Endothelial cell of umbilical vein (primary cell): ENCODE measurements at regions not wholly inside any gene's neighbourhood (a gene's known extent, or its start where the extent isn't known, plus 50 kb on each side); places are given as distances from the start of the nearest gene placed in this dataset.

Experiments used
- BruUV-seq: library from RNA; stranded (reverse); fragments of 400-500 nt; replicated peaks from 2 replicates; lab custom pipeline; 2021; lab: Mats Ljungman, UMichigan
- CTCF ChIA-PET: fragments of 300-600, 350-600 bp; sonication (Branson Sonifier 250); formaldehyde crosslinking; loops from one replicate; lab custom pipeline; 2021; ENCODE audit warnings: antibody characterized with exemption, inconsistent platforms; lab: Charles Lee
- POLR2A ChIA-PET: fragments of 300-600, 350-600 bp; sonication (Branson Sonifier 250); formaldehyde crosslinking; loops from one replicate; lab custom pipeline; 2021; ENCODE audit warnings: antibody characterized with exemption, inconsistent platforms; lab: Charles Lee
- DNase-seq: peaks from one replicate; pipeline ENCODE4 v3.0.0-alpha.2; 2011; ENCODE audit warnings: low read depth, low spot score
- FAIRE-seq: peaks from 2 replicates; lab custom pipeline; 2011; peaks lifted over from hg19 to GRCh38; lab: Jason Lieb, UNC
- H2AFZ ChIP-seq: 2 replicates; pipeline ENCODE4 v1.6.0; 2012; ENCODE audit warnings: low read depth, low read length, control low read depth, inconsistent platforms
- H3K27ac ChIP-seq: 2 replicates; pipeline ENCODE4 v1.5.1; 2011; ENCODE audit warnings: low read depth, mild to moderate bottlenecking, control low read depth, low read length, moderate library complexity; ENCODE audit not compliant: insufficient read depth
- H3K27me3 ChIP-seq, 2 experiments: 2 replicates each; pipeline versions ENCODE4 v1.6.0 to v1.6.1; 2011; ENCODE audit warnings: low read length in 2 of 2, mixed read lengths in 1 of 2; ENCODE audit not compliant: control insufficient read depth in 2 of 2, insufficient read depth in 2 of 2
- H3K36me3 ChIP-seq, 2 experiments: 2 replicates in 1 of 2; 3 replicates in 1 of 2; pipeline ENCODE4 v1.5.1; 2011; ENCODE audit warnings: low read length in 2 of 2, mild to moderate bottlenecking in 1 of 2, moderate library complexity in 1 of 2; ENCODE audit not compliant: control insufficient read depth in 2 of 2, insufficient read depth in 2 of 2; ENCODE audit errors: extremely low read depth in 1 of 2
- H3K4me1 ChIP-seq: 3 replicates; pipeline ENCODE4 v1.5.1; 2011; ENCODE audit warnings: mild to moderate bottlenecking, low read length; ENCODE audit not compliant: control insufficient read depth, insufficient read depth; ENCODE audit errors: extremely low read depth
- H3K4me2 ChIP-seq: 2 replicates; pipeline ENCODE4 v1.6.1; 2011; ENCODE audit warnings: low read length, control low read depth, mixed read lengths; ENCODE audit not compliant: insufficient read depth
- H3K4me3 ChIP-seq, 3 experiments: fragments of 200-600 bp in 1 of 3; sonication (generic), shearing (Covaris generic) in 1 of 3; replicated peaks in 1 of 3; 2 replicates each; pipeline ENCODE4 v1.5.1; 2011 to 2016; ENCODE audit warnings: control low read depth in 3 of 3, low read length in 3 of 3, mild to moderate bottlenecking in 2 of 3, inconsistent platforms in 1 of 3, low read depth in 1 of 3, moderate library complexity in 1 of 3; ENCODE audit not compliant: insufficient read depth in 1 of 3
- H3K79me2 ChIP-seq: 2 replicates; pipeline ENCODE4 v1.6.0; 2012; ENCODE audit warnings: low read length, inconsistent platforms; ENCODE audit not compliant: control insufficient read depth, insufficient read depth
- H3K9ac ChIP-seq: replicated peaks from 2 replicates; pipeline ENCODE3; 2011; ENCODE audit warnings: low read length, control low read depth; ENCODE audit not compliant: insufficient read depth; ENCODE audit errors: extremely low read depth
- H3K9me1 ChIP-seq: replicated peaks from 3 replicates; pipeline ENCODE4 v1.6.0; 2011; ENCODE audit warnings: mild to moderate bottlenecking, low read length; ENCODE audit not compliant: control insufficient read depth, insufficient read depth; ENCODE audit errors: extremely low read depth
- H3K9me3 ChIP-seq: replicated peaks from 2 replicates; pipeline ENCODE4 v1.5.1; 2012; ENCODE audit warnings: low read length, inconsistent platforms; ENCODE audit not compliant: control insufficient read depth, insufficient read depth
- H4K20me1 ChIP-seq: replicated peaks from 2 replicates; pipeline ENCODE3; 2011; ENCODE audit warnings: mild to moderate bottlenecking, low read length; ENCODE audit not compliant: control insufficient read depth, insufficient read depth; ENCODE audit errors: extremely low read depth
- EZH2 ChIP-seq: IDR thresholded peaks from 2 replicates; pipeline ENCODE4 v1.6.1; 2012; ENCODE audit warnings: borderline replicate concordance, low read depth, mild to moderate bottlenecking, moderate library complexity, low read length, inconsistent platforms; ENCODE audit not compliant: severe bottlenecking
- FOS ChIP-seq: IDR thresholded peaks from 2 replicates; pipeline ENCODE4 v1.6.1; 2011; ENCODE audit warnings: mild to moderate bottlenecking, low read length, moderate library complexity, borderline replicate concordance; ENCODE audit not compliant: insufficient read depth
- GATA2 ChIP-seq: IDR thresholded peaks from 2 replicates; pipeline ENCODE4 v1.7.0; 2011; ENCODE audit warnings: low read depth, mild to moderate bottlenecking, moderate library complexity, mixed read lengths, low read length; ENCODE audit not compliant: insufficient read length, insufficient read depth
- MAX ChIP-seq: IDR thresholded peaks from 2 replicates; pipeline ENCODE4 v1.6.1; 2011; ENCODE audit not compliant: insufficient read depth, insufficient read length
- MYC ChIP-seq: IDR thresholded peaks from one replicate; pipeline ENCODE4 v1.6.1; 2011; ENCODE audit warnings: mild to moderate bottlenecking, low read depth, low read length
- POLR2A ChIP-seq: IDR thresholded peaks from 2 replicates; pipeline ENCODE4 v1.6.1; 2012; ENCODE audit warnings: low read depth, mild to moderate bottlenecking, control low read depth, low read length
- POLR2AphosphoS5 ChIP-seq: IDR thresholded peaks from 2 replicates; pipeline ENCODE4 v1.6.1; 2012; ENCODE audit warnings: low read depth, mild to moderate bottlenecking, control low read depth, low read length, moderate library complexity; ENCODE audit not compliant: insufficient read depth
- dilution Hi-C: fragments of 300-500 bp; cut with MboI; formaldehyde crosslinking; loops from one replicate; pipeline ENCODE4 v1.15.0; 2019; ENCODE audit warnings: low sequenced_read_pairs; ENCODE audit not compliant: extremely low pct_ligation_motif_present
- intact Hi-C: fragments of 100-400 bp; cut with micrococcal nuclease; formaldehyde crosslinking; loops from one replicate; pipeline ENCODE4 v1.10.0; 2022

- H3K4me1 ChIP-seq = no peaks in the 10 kb centered on the region
- intact Hi-C loops = no loop called here
- dilution Hi-C loops = no loop called here
- TF ChIP-seq FOS = no peak
- TF ChIP-seq MAX = no peak
- no peak for TF ChIP-seq EZH2
- TF ChIP-seq MYC = no peak
- no peak for TF ChIP-seq GATA2
- no peaks in the 10 kb centered on the region for H3K79me2 ChIP-seq
- H3K27ac ChIP-seq = no peak overlapping the region
- H3K9me3 ChIP-seq = no peaks in the 10 kb centered on the region
- H2AFZ ChIP-seq = no peak overlapping the region
- ChIA-PET CTCF (no interaction called here), POLR2A (no interaction called here)
- H3K4me2 ChIP-seq = no peak overlapping the region
- no TSS peak for BruUV-seq
- DNase-seq = no peak
- FAIRE-seq = no peak
- no peaks in the 10 kb centered on the region for H4K20me1 ChIP-seq
- H3K36me3 ChIP-seq = no peaks in the 10 kb centered on the region
- no peak overlapping the region for H3K4me3 ChIP-seq
- no peaks in the 10 kb centered on the region for H3K27me3 ChIP-seq
- H3K9me1 ChIP-seq = no peaks in the 10 kb centered on the region
- no peak overlapping the region for H3K9ac ChIP-seq
Measured at GRCh38 chr5:99379187-99379586, 450.4 kb upstream of the CHD1 start.

GRCh38 chr5:99378443-99378842, 449.6 kb upstream of the CHD1 start:
- H4K20me1 ChIP-seq = no peaks in the 10 kb centered on the region
- H3K9ac ChIP-seq = no peak overlapping the region
- FAIRE-seq (no peak), DNase-seq (no peak)
- ChIA-PET CTCF (no interaction called here), POLR2A (no interaction called here)
- intact Hi-C loops (no loop called here), dilution Hi-C loops (no loop called here)
- no peaks in the 10 kb centered on the region for H3K4me1 ChIP-seq
- H3K9me3 ChIP-seq = no peaks in the 10 kb centered on the region
- no peak overlapping the region for H3K27ac ChIP-seq
- no TSS peak for BruUV-seq
- H3K9me1 ChIP-seq = no peaks in the 10 kb centered on the region
- H3K79me2 ChIP-seq = no peaks in the 10 kb centered on the region
- H2AFZ ChIP-seq = no peak overlapping the region
- no peaks in the 10 kb centered on the region for H3K27me3 ChIP-seq
- no peak overlapping the region for H3K4me3 ChIP-seq
- TF ChIP-seq POLR2AphosphoS5 (no peak), POLR2A (no peak), FOS (no peak), MYC (no peak)
- H3K36me3 ChIP-seq = no peaks in the 10 kb centered on the region
- no peak overlapping the region for H3K4me2 ChIP-seq
